Smooth muscle cell (in vitro differentiated cells): ENCODE measurements at regions not wholly inside any gene's neighbourhood (a gene's known extent, or its start where the extent isn't known, plus 50 kb on each side); places are given as distances from the start of the nearest gene placed in this dataset.

Experiments used
- DNase-seq: peaks from one replicate; lab custom pipeline; 2025; ENCODE audit not compliant: unreplicated experiment; lab: John Stamatoyannopoulos, UW
- H2AFZ ChIP-seq: fragments of 200-600 bp; sonication (generic); 2 replicates; pipeline ENCODE4 v1.6.0; 2016; ENCODE audit warnings: antibody characterized with exemption, low read depth, mild to moderate bottlenecking
- H3F3A ChIP-seq: fragments of 200-600 bp; sonication (generic); 2 replicates; pipeline ENCODE4 v1.6.0; 2017; ENCODE audit warnings: antibody characterized with exemption, low read depth
- H3K27ac ChIP-seq: fragments of 200-600 bp; sonication (generic); 2 replicates; pipeline ENCODE4 v1.5.1; 2016; ENCODE audit warnings: low read depth, mild to moderate bottlenecking
- H3K27me3 ChIP-seq: fragments of 200-600 bp; sonication (generic); 2 replicates; pipeline ENCODE4 v1.6.1; 2016; ENCODE audit warnings: low read depth, mild to moderate bottlenecking
- H3K36me3 ChIP-seq: fragments of 200-600 bp; sonication (generic); 2 replicates; pipeline ENCODE4 v1.5.1; 2016; ENCODE audit warnings: low read depth
- H3K4me1 ChIP-seq: fragments of 200-600 bp; sonication (generic); 2 replicates; pipeline ENCODE4 v1.5.1; 2016; ENCODE audit warnings: low read depth
- H3K4me2 ChIP-seq: fragments of 200-600 bp; sonication (generic); 2 replicates; pipeline ENCODE4 v1.6.0; 2016; ENCODE audit warnings: mild to moderate bottlenecking
- H3K4me3 ChIP-seq: fragments of 200-600 bp; sonication (generic); 2 replicates; pipeline ENCODE4 v1.5.1; 2016; ENCODE audit warnings: mild to moderate bottlenecking
- H3K79me2 ChIP-seq: fragments of 200-600 bp; sonication (generic); 2 replicates; pipeline ENCODE4 v1.6.0; 2016; ENCODE audit warnings: low read depth, mild to moderate bottlenecking
- H3K9ac ChIP-seq: fragments of 200-600 bp; sonication (generic); 2 replicates; pipeline ENCODE4 v1.6.0; 2016; ENCODE audit warnings: low read depth
- H3K9me3 ChIP-seq: fragments of 200-600 bp; sonication (generic); replicated peaks from 2 replicates; pipeline ENCODE4 v1.5.1; 2016; ENCODE audit warnings: low read depth
- H4K20me1 ChIP-seq: fragments of 200-600 bp; sonication (generic); 2 replicates; pipeline ENCODE4 v1.6.0; 2016; ENCODE audit warnings: low read depth
- CTCF ChIP-seq: fragments of 200-600 bp; sonication (generic); IDR thresholded peaks from 2 replicates; pipeline ENCODE4 v1.5.1; 2017; ENCODE audit warnings: borderline replicate concordance, mild to moderate bottlenecking, antibody characterized with exemption; ENCODE audit not compliant: insufficient read depth, poor library complexity, severe bottlenecking
- WGBS: methylation state at CpG from one replicate; pipeline ENCODE4 v1.1.7; 2016; ENCODE audit warnings: low lambda C conversion rate; 5-methylcytosine and 5-hydroxymethylcytosine counted together

GRCh38 chr7:16326106-16326505, 95.2 kb downstream of the CRPPA start:
- H3K4me2 ChIP-seq: no peak overlapping the region
- H3K79me2 ChIP-seq: no peaks in the 10 kb centered on the region
- H3K9me3 ChIP-seq: no peaks in the 10 kb centered on the region
- H3F3A ChIP-seq: no peaks in the 10 kb centered on the region
- H3K9ac ChIP-seq: no peak overlapping the region
- no peak overlapping the region for H2AFZ ChIP-seq
- no peaks in the 10 kb centered on the region for H4K20me1 ChIP-seq
- TF ChIP-seq CTCF: no peak
- H3K4me3 ChIP-seq: no peak overlapping the region
- no peaks in the 10 kb centered on the region for H3K4me1 ChIP-seq
- H3K27me3 ChIP-seq: no peaks in the 10 kb centered on the region
- no peak overlapping the region for H3K27ac ChIP-seq
- no peaks in the 10 kb centered on the region for H3K36me3 ChIP-seq
- DNase-seq: no peak

GRCh38 chr7:16323313-16323712, 98.0 kb downstream of the CRPPA start:
- H3K4me1 ChIP-seq: no peaks in the 10 kb centered on the region
- H2AFZ ChIP-seq: no peak overlapping the region
- no peaks in the 10 kb centered on the region for H4K20me1 ChIP-seq
- H3K4me3 ChIP-seq: no peak overlapping the region
- WGBS: 72% methylated on average over 1 of the region's 1 CpG
- no peaks in the 10 kb centered on the region for H3K9me3 ChIP-seq
- DNase-seq: no peak
- H3K27ac ChIP-seq: no peak overlapping the region
- no peaks in the 10 kb centered on the region for H3F3A ChIP-seq
- H3K4me2 ChIP-seq: no peak overlapping the region
- H3K36me3 ChIP-seq: no peaks in the 10 kb centered on the region
- H3K9ac ChIP-seq: no peak overlapping the region
- H3K27me3 ChIP-seq: no peaks in the 10 kb centered on the region
- no peak for TF ChIP-seq CTCF
- H3K79me2 ChIP-seq: no peaks in the 10 kb centered on the region

- H3K4me1 ChIP-seq: no peaks in the 10 kb centered on the region
- H3K36me3 ChIP-seq: no peaks in the 10 kb centered on the region
- no peak overlapping the region for H3K4me3 ChIP-seq
- no peak for DNase-seq
- H3K79me2 ChIP-seq: no peaks in the 10 kb centered on the region
- no peak for TF ChIP-seq CTCF
- H3K9ac ChIP-seq: no peak overlapping the region
- H4K20me1 ChIP-seq: no peaks in the 10 kb centered on the region
- H3K27me3 ChIP-seq: no peaks in the 10 kb centered on the region
- H3K9me3 ChIP-seq: no peaks in the 10 kb centered on the region
- H3F3A ChIP-seq: no peaks in the 10 kb centered on the region
- H2AFZ ChIP-seq: no peak overlapping the region
- 85% methylated on average over 2 of the region's 2 CpGs for WGBS
- H3K4me2 ChIP-seq: no peak overlapping the region
- peak overlapping the region; percentile 82 for H3K27ac ChIP-seq
Observed at GRCh38 chr7:16320099-16320660, 101.2 kb downstream of the CRPPA start.
